Neuronal stem cell (in vitro differentiated cells): ENCODE measurements at regions not wholly inside any gene's neighbourhood (a gene's known extent, or its start where the extent isn't known, plus 50 kb on each side); places are given as distances from the start of the nearest gene placed in this dataset.

Experiments
- DNase-seq: peaks from one replicate; pipeline ENCODE4 v3.0.0-alpha.2; 2013; ENCODE audit warnings: low spot score
- H2AFZ ChIP-seq: one replicate; pipeline ENCODE4 v1.6.1; 2013; ENCODE audit warnings: mild to moderate bottlenecking, low read length, inconsistent platforms
- H2AK5ac ChIP-seq: 2 replicates; pipeline ENCODE4 v1.6.1; 2013; ENCODE audit warnings: low read depth, mild to moderate bottlenecking, inconsistent platforms, low read length, moderate library complexity, mixed read lengths
- H2BK120ac ChIP-seq: 2 replicates; pipeline ENCODE4 v1.6.1; 2013; ENCODE audit warnings: low read depth, mild to moderate bottlenecking, inconsistent platforms, low read length, moderate library complexity, mixed read lengths
- H2BK12ac ChIP-seq: one replicate; pipeline ENCODE4 v1.6.1; 2013; ENCODE audit warnings: low read length, inconsistent platforms
- H2BK15ac ChIP-seq: 2 replicates; pipeline ENCODE4 v1.6.1; 2013; ENCODE audit warnings: mild to moderate bottlenecking, low read length, inconsistent platforms, mixed read lengths
- H2BK5ac ChIP-seq: one replicate; pipeline ENCODE4 v1.6.1; 2013; ENCODE audit warnings: inconsistent platforms, mild to moderate bottlenecking, low read length, moderate library complexity
- H3K14ac ChIP-seq: one replicate; pipeline ENCODE4 v1.6.1; 2013; ENCODE audit warnings: low read length, inconsistent platforms
- H3K18ac ChIP-seq: 2 replicates; pipeline ENCODE4 v1.6.1; 2013; ENCODE audit warnings: low read length, inconsistent platforms
- H3K23ac ChIP-seq: 2 replicates; pipeline ENCODE4 v1.6.1; 2013; ENCODE audit warnings: low read depth, mild to moderate bottlenecking, mixed read lengths, low read length, inconsistent platforms; ENCODE audit not compliant: poor library complexity
- H3K27ac ChIP-seq: replicated peaks from 3 replicates; pipeline ENCODE4 v1.5.1; 2013; ENCODE audit warnings: low read length, inconsistent platforms
- H3K27me3 ChIP-seq, 3 experiments: 2 replicates each; pipeline ENCODE4 v1.6.1; 2013; ENCODE audit warnings: low read length in 3 of 3, mild to moderate bottlenecking in 2 of 3, inconsistent platforms in 1 of 3, low read depth in 1 of 3, mixed read lengths in 1 of 3, moderate library complexity in 1 of 3; ENCODE audit not compliant: control insufficient read depth in 3 of 3, insufficient read depth in 3 of 3
- H3K36me3 ChIP-seq, 2 donors: replicated peaks in 1 of 2; 2 replicates each; pipeline ENCODE4 v1.6.1; 2013; ENCODE audit warnings: low read length in 2 of 2; ENCODE audit not compliant: control insufficient read depth in 2 of 2, insufficient read depth in 2 of 2
- H3K4ac ChIP-seq: 2 replicates; pipeline ENCODE4 v1.6.1; 2013; ENCODE audit warnings: inconsistent platforms, mild to moderate bottlenecking, low read length, moderate library complexity
- H3K4me1 ChIP-seq, 2 donors: 1 replicate in 1 of 2; 2 replicates in 1 of 2; pipeline ENCODE4 v1.6.1; 2013; ENCODE audit warnings: low read length in 2 of 2, low read depth in 1 of 2; ENCODE audit not compliant: control insufficient read depth in 2 of 2, insufficient read depth in 1 of 2
- H3K4me2 ChIP-seq: one replicate; pipeline ENCODE4 v1.6.1; 2013; ENCODE audit warnings: mild to moderate bottlenecking, low read length, inconsistent platforms; ENCODE audit not compliant: insufficient read depth, poor library complexity, severe bottlenecking
- H3K4me3 ChIP-seq, 2 donors: 2 replicates each; pipeline ENCODE4 v1.5.1; 2013; ENCODE audit warnings: low read length in 2 of 2, mild to moderate bottlenecking in 2 of 2, inconsistent platforms in 1 of 2, moderate library complexity in 1 of 2
- H3K79me1 ChIP-seq: one replicate; pipeline ENCODE4 v1.6.1; 2013; ENCODE audit warnings: low read depth, mild to moderate bottlenecking, inconsistent platforms, low read length, moderate library complexity
- H3K9ac ChIP-seq: one replicate; pipeline ENCODE4 v1.6.1; 2013; ENCODE audit warnings: mild to moderate bottlenecking, low read depth, low read length, inconsistent platforms; ENCODE audit not compliant: poor library complexity
- H3K9me3 ChIP-seq, 2 donors: replicated peaks in 1 of 2; 2 replicates each; pipeline versions ENCODE3 to v1.6.1; 2013; ENCODE audit warnings: low read length in 2 of 2, mild to moderate bottlenecking in 2 of 2, inconsistent platforms in 1 of 2, low read depth in 1 of 2, mixed read lengths in 1 of 2, moderate library complexity in 1 of 2; ENCODE audit not compliant: control insufficient read depth in 2 of 2, insufficient read depth in 1 of 2
- H4K8ac ChIP-seq: one replicate; pipeline ENCODE4 v1.6.1; 2013; ENCODE audit warnings: low read depth, mild to moderate bottlenecking, inconsistent platforms, low read length, moderate library complexity
- H4K91ac ChIP-seq: one replicate; pipeline ENCODE4 v1.6.1; 2013; ENCODE audit warnings: low read length, low read depth, mild to moderate bottlenecking, inconsistent platforms; ENCODE audit not compliant: poor library complexity
- WGBS, 2 donors: extraction: QIAGEN DNeasy Blood & Tissue Kit; methylation state at CpG; one replicate each; pipeline ENCODE4 v1.1.7; 2013; ENCODE audit warnings: missing lambda C conversion rate in 2 of 2, mixed read lengths in 1 of 2; ENCODE audit not compliant: insufficient read length in 2 of 2, insufficient replicate concordance in 1 of 2; ENCODE audit errors: extremely low coverage in 2 of 2; 5-methylcytosine and 5-hydroxymethylcytosine counted together

DNA sequence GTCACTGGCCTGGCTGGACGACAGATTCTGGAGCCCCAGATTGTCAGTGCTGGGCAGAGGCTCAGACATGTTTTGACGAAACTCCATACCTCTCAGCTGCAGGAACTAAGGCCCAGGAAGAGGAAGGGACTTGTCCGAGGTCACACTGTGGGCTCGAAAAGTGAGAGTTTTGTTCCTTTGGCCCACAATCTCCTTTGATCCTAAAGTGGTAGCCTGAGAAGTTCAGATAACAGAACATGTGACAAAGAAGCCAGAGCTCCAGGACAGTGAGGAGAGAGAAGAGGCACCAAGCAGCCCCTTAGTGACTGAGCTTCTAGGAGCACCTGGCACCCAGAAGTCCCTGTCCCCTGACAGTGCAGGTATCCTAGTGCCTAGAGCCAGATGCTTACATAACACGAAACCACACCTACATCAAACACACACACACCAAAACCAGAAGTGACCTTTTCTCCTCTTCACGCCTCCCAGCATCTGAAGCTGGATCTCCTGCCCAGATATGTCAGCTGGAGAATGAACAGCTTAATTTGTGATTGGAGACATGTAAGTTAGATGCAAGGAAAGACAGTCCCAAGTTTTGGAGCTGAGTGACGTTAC, 88.9 kb downstream of the ADRB2 start:
- Histone ChIP-seq H4K91ac (no peak overlapping the region), H2AFZ (no peak overlapping the region), H3K27ac (no peak overlapping the region), H3K4ac (no peak overlapping the region), H3K27me3 (no peaks in the 10 kb centered on the region), H2BK15ac (no peak overlapping the region), H2BK12ac (no peak overlapping the region), H3K36me3 (no peaks in the 10 kb centered on the region), H3K9me3 (no peaks in the 10 kb centered on the region), H3K14ac (peak overlapping the region; percentile 59), H2BK120ac (peak overlapping the region; percentile 43), H3K4me3 (no peak overlapping the region), H3K18ac (peak overlapping the region; percentile 11), H2BK5ac (no peak overlapping the region), H3K79me1 (no peaks in the 10 kb centered on the region), H3K23ac (no peak overlapping the region), H3K4me2 (no peak overlapping the region), H3K4me1 (peaks cover 0 to 8% of the 10 kb centered on the region in 2 donors), H4K8ac (no peak overlapping the region), H2AK5ac (no peak overlapping the region), H3K9ac (no peak overlapping the region)
- DNase-seq = no peak
- WGBS, 2 donors = no CpG with 5 or more reads among the region's 7 CpGs

DNA sequence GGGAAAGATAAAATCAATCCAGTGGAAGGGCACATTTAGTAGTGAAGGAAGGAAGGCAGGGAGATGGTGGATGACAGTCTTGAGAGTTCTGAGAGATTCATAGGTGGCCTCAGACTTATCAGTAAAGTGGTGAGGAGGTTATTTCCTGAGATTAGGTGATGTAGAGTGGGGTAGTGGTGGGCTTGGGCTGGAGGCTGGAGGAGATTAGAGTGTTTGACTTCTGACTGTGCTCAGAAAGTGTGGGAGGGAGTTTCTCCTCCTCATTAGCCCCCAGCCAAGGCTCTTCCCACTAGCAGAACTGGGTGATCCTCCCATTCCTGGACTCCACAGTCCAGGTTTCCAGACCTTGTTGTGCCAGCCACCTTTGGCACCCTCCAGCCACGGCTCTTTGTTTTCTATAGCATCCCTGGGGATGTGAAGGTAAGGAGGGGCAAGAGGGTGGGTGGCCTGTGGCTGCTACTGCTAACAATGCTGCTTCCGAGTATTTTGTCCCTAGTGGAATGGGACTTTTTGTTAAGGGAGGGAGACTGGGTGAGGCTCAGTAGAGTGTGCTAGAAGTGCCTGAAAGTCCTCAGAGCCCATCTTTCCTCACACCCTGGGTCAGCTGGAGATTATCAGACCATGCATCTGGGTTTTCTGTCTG, 94.4 kb downstream of the ADRB2 start:
- H2BK5ac ChIP-seq = no peak overlapping the region
- H3K36me3 ChIP-seq = no peaks in the 10 kb centered on the region
- peaks cover 0 to 2% of the 10 kb centered on the region in 2 donors for H3K4me1 ChIP-seq
- H3K27ac ChIP-seq = no peak overlapping the region
- no peak overlapping the region for H3K4me3 ChIP-seq
- H2AFZ ChIP-seq = no peak overlapping the region
- no peak overlapping the region for H4K8ac ChIP-seq
- H3K27me3 ChIP-seq = no peaks in the 10 kb centered on the region
- no CpG with 5 or more reads among the region's 2 CpGs for WGBS, 2 donors
- H3K4ac ChIP-seq = no peak overlapping the region
- DNase-seq = no peak
- no peak overlapping the region for H2BK120ac ChIP-seq
- H3K79me1 ChIP-seq = no peaks in the 10 kb centered on the region
- peaks cover 0 to 2% of the 10 kb centered on the region in 2 donors for H3K9me3 ChIP-seq
- H2BK12ac ChIP-seq = no peak overlapping the region
- no peak overlapping the region for H2BK15ac ChIP-seq
- H3K4me2 ChIP-seq = no peak overlapping the region
- H4K91ac ChIP-seq = no peak overlapping the region
- H3K23ac ChIP-seq = no peak overlapping the region
- no peak overlapping the region for H3K9ac ChIP-seq
- H3K18ac ChIP-seq = no peak overlapping the region
- H2AK5ac ChIP-seq = no peak overlapping the region
- no peak overlapping the region for H3K14ac ChIP-seq

DNA sequence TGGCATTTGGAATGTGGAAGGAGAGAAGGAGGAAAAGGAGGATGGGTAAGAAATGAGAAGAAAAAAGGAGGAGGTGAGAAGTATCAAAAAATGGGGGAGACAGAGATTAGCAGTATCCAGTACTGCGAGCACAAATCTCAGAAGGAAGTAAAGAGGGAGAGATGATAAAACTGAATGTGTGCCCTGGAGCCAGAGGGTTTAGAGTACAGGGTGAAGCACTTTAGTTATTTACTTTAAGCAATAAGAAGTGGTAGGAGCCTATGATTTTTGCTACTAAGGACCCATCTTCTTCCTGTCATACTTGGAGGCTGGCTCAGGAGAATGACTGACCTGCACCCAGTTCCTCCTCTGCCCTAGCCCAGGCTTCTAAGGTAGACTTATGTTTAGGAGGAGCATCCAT, 94.9 kb downstream of the ADRB2 start:
- H3K23ac ChIP-seq = no peak overlapping the region
- H2BK5ac ChIP-seq = no peak overlapping the region
- H3K27me3 ChIP-seq = no peaks in the 10 kb centered on the region
- no peaks in the 10 kb centered on the region for H3K79me1 ChIP-seq
- DNase-seq = no peak
- H3K4me3 ChIP-seq = no peak overlapping the region
- no CpG with 5 or more reads among the region's 1 CpG for WGBS, 2 donors
- H3K14ac ChIP-seq = no peak overlapping the region
- H3K18ac ChIP-seq = no peak overlapping the region
- no peak overlapping the region for H4K8ac ChIP-seq
- no peak overlapping the region for H2AFZ ChIP-seq
- no peak overlapping the region for H2AK5ac ChIP-seq
- no peak overlapping the region for H3K9ac ChIP-seq
- H3K36me3 ChIP-seq = no peaks in the 10 kb centered on the region
- H4K91ac ChIP-seq = no peak overlapping the region
- peaks cover 0 to 2% of the 10 kb centered on the region in 2 donors for H3K4me1 ChIP-seq
- no peak overlapping the region for H3K4ac ChIP-seq
- no peak overlapping the region for H3K4me2 ChIP-seq
- no peak overlapping the region for H3K27ac ChIP-seq
- H2BK120ac ChIP-seq = no peak overlapping the region
- H3K9me3 ChIP-seq = peaks cover 0 to 2% of the 10 kb centered on the region in 2 donors
- no peak overlapping the region for H2BK12ac ChIP-seq
- H2BK15ac ChIP-seq = no peak overlapping the region

DNA sequence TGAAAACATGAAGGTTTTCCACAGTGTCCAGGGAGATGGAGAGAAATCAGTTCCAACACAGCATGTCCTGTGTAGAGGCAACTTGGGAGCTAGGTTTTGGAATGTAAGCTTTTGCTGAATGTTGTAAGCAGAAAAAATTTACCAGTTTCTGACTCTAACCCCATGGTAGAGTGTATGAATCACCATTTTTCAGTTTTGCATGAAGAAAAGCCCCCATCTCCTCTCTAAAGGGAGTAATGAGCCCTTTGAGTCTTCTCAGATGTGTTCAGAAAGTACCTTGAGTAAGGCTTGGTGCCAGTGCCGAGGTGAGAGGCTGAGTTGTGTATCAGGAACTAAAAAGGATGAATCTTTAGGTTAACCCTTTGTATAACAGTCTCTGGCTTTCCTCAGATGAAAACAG, 96.2 kb downstream of the ADRB2 start:
- Histone ChIP-seq H3K36me3 (no peaks in the 10 kb centered on the region), H3K4me1 (peaks cover 0 to 2% of the 10 kb centered on the region in 2 donors), H3K18ac (no peak overlapping the region), H3K4me2 (no peak overlapping the region), H2BK5ac (no peak overlapping the region), H2AK5ac (no peak overlapping the region), H3K4ac (no peak overlapping the region), H4K8ac (no peak overlapping the region), H3K4me3 (no peak overlapping the region), H3K9ac (no peak overlapping the region), H3K27ac (no peak overlapping the region), H2BK12ac (no peak overlapping the region), H3K9me3 (peaks cover 0 to 2% of the 10 kb centered on the region in 2 donors), H3K14ac (no peak overlapping the region), H3K79me1 (no peaks in the 10 kb centered on the region), H3K23ac (no peak overlapping the region), H2BK15ac (no peak overlapping the region), H2BK120ac (no peak overlapping the region), H2AFZ (no peak overlapping the region), H4K91ac (no peak overlapping the region), H3K27me3 (no peaks in the 10 kb centered on the region)
- DNase-seq = no peak
- WGBS, 2 donors = no CpG with 5 or more reads among the region's 1 CpG
